Ascending aorta (tissue), 2 donors: ENCODE measurements at regions not wholly inside any gene's neighbourhood (a gene's known extent, or its start where the extent isn't known, plus 50 kb on each side); places are given as distances from the start of the nearest gene placed in this dataset.

Experiments used
- DNase-seq, 2 donors: peaks; one replicate each; pipeline ENCODE4 v3.0.0-alpha.2; 2019; ENCODE audit warnings: low spot score in 2 of 2
- H3K27ac ChIP-seq, 2 donors: fragments of 200-600 bp; sonication (generic); one replicate each; pipeline ENCODE4 v1.5.1; 2016 to 2017; ENCODE audit warnings: mild to moderate bottlenecking in 1 of 2
- H3K27me3 ChIP-seq: fragments of 200-600 bp; sonication (generic); one replicate; pipeline ENCODE4 v1.5.1; 2017
- H3K36me3 ChIP-seq, 2 donors: fragments of 200-600 bp; sonication (generic); one replicate each; pipeline ENCODE4 v1.5.1; 2016
- H3K4me1 ChIP-seq, 2 donors: fragments of 200-600 bp; sonication (generic); one replicate each; pipeline ENCODE4 v1.5.1; 2016 to 2017; ENCODE audit warnings: mild to moderate bottlenecking in 1 of 2
- H3K4me3 ChIP-seq, 2 donors: fragments of 200-600 bp; sonication (generic); one replicate each; pipeline ENCODE4 v1.5.1; 2016 to 2017; ENCODE audit warnings: mild to moderate bottlenecking in 1 of 2
- H3K9me3 ChIP-seq, 2 donors: fragments of 200-600 bp; sonication (generic); one replicate each; pipeline ENCODE4 v1.5.1; 2016
- CTCF ChIP-seq, 3 experiments: fragments of 200-600 bp in 2 of 3; fragments of 450-650 bp in 1 of 3; sonication (generic) in 2 of 3; IDR thresholded peaks; one replicate each; pipeline ENCODE4 v1.5.1; 2016 to 2019; ENCODE audit warnings: antibody characterized with exemption in 3 of 3, mild to moderate bottlenecking in 1 of 3, moderate library complexity in 1 of 3
- intact Hi-C: fragments of 100-400 bp; cut with DNase I; formaldehyde crosslinking; loops from one replicate; pipeline ENCODE4 v1.15.1; 2023

GRCh38 chr20:23235173-23236027, 115.2 kb upstream of the NXT1 start:
- no peak overlapping the region for H3K4me3 ChIP-seq
- no peaks in the 10 kb centered on the region for H3K9me3 ChIP-seq
- DNase-seq, result peak in 1 of 2 donors; percentile 84
- intact Hi-C loops, result loop anchor here (1.0 to 2.0 kb wide), 2 partner anchors 184 to 543 kb away; no protein-coding TSS in a partner anchor
- H3K27ac ChIP-seq, result no peak overlapping the region
- H3K36me3 ChIP-seq, result no peaks in the 10 kb centered on the region
- no peaks in the 10 kb centered on the region for H3K4me1 ChIP-seq
- no peaks in the 10 kb centered on the region for H3K27me3 ChIP-seq
- peak; percentile 67 to 86 (median 84) for TF ChIP-seq CTCF (IDR thresholded peaks at IDR 0.05)

GRCh38 chr20:23234311-23235078, 116.1 kb upstream of the NXT1 start:
- TF ChIP-seq CTCF (IDR thresholded peaks at IDR 0.05), result no peak
- intact Hi-C loops, result loop anchor here (1.0 to 5.0 kb wide), 3 partner anchors 72 to 542 kb away; no protein-coding TSS in a partner anchor
- Histone ChIP-seq H3K4me3 (no peak overlapping the region), H3K9me3 (no peaks in the 10 kb centered on the region), H3K36me3 (no peaks in the 10 kb centered on the region), H3K27me3 (no peaks in the 10 kb centered on the region), H3K27ac (no peak overlapping the region), H3K4me1 (no peaks in the 10 kb centered on the region)
- no peak for DNase-seq

- no peak for DNase-seq
- Histone ChIP-seq H3K9me3 (no peaks in the 10 kb centered on the region), H3K27ac (no peak overlapping the region), H3K4me1 (no peaks in the 10 kb centered on the region), H3K4me3 (no peak overlapping the region), H3K27me3 (no peaks in the 10 kb centered on the region), H3K36me3 (no peaks in the 10 kb centered on the region)
- intact Hi-C loops, result loop anchor here (5.0 kb wide), 1 partner anchor 71 kb away; no protein-coding TSS in a partner anchor
- TF ChIP-seq CTCF (IDR thresholded peaks at IDR 0.05), result no peak
These were observed 117.2 kb upstream of the NXT1 start for GRCh38 chr20:23233341-23233740.

GRCh38 chr20:23232679-23233308, 117.8 kb upstream of the NXT1 start:
- H3K4me1 ChIP-seq, result no peaks in the 10 kb centered on the region
- H3K9me3 ChIP-seq, result no peaks in the 10 kb centered on the region
- H3K27me3 ChIP-seq, result no peaks in the 10 kb centered on the region
- H3K36me3 ChIP-seq, result no peaks in the 10 kb centered on the region
- no peak for TF ChIP-seq CTCF (IDR thresholded peaks at IDR 0.05)
- H3K27ac ChIP-seq, result no peak overlapping the region
- no peak for DNase-seq
- no peak overlapping the region for H3K4me3 ChIP-seq
- intact Hi-C loops, result loop anchor here (5.0 kb wide), 1 partner anchor 70 kb away; no protein-coding TSS in a partner anchor

- intact Hi-C loops, result loop anchor here (5.0 kb wide), 1 partner anchor 70 kb away; no protein-coding TSS in a partner anchor
- no peaks in the 10 kb centered on the region for H3K9me3 ChIP-seq
- DNase-seq, result no peak
These were observed 118.4 kb upstream of the NXT1 start for GRCh38 chr20:23232219-23232581.

More at GRCh38 chr20:23232219-23232581, 118.4 kb upstream of the NXT1 start:
- Histone ChIP-seq H3K36me3 (no peaks in the 10 kb centered on the region), H3K27me3 (no peaks in the 10 kb centered on the region), H3K4me3 (no peak overlapping the region), H3K27ac (no peak overlapping the region), H3K4me1 (no peaks in the 10 kb centered on the region)
- no peak for TF ChIP-seq CTCF (IDR thresholded peaks at IDR 0.05)
